SK-N-SH (cell line): ENCODE measurements at regions not wholly inside any gene's neighbourhood (a gene's known extent, or its start where the extent isn't known, plus 50 kb on each side); places are given as distances from the start of the nearest gene placed in this dataset.

ENCODE experiments used
- CTCF ChIA-PET: fragments of 300-600, 350-600 bp; formaldehyde crosslinking; extraction: SDS; loops from one replicate; lab custom pipeline; 2021; lab: Yijun Ruan, JAX
- POLR2A ChIA-PET: fragments of 350-600 bp; sonication (Branson Sonifier 250); formaldehyde crosslinking; extraction: SDS; loops from one replicate; lab custom pipeline; 2020; ENCODE audit warnings: antibody characterized with exemption, inconsistent platforms; lab: Yijun Ruan, JAX
- DNase-seq: peaks from one replicate; pipeline ENCODE4 v3.0.0; 2012
- H2AFZ ChIP-seq: fragments of 200-600 bp; sonication (generic); 2 replicates; pipeline ENCODE4 v1.8.1; 2016; ENCODE audit warnings: antibody characterized with exemption, mild to moderate bottlenecking, low read depth
- H3F3A ChIP-seq: fragments of 200-600 bp; sonication (generic); replicated peaks from 2 replicates; pipeline ENCODE3; 2016; ENCODE audit warnings: antibody characterized with exemption, mild to moderate bottlenecking; ENCODE audit not compliant: insufficient read depth
- H3K27ac ChIP-seq, 2 experiments: fragments of 200-500 bp in 1 of 2; fragments of 200-600 bp in 1 of 2; sonication (Bioruptor generic) in 1 of 2; sonication (generic), shearing (Covaris generic) in 1 of 2; 2 replicates each; pipeline versions ENCODE4 v1.5.1 to v1.6.1; 2014 to 2016; ENCODE audit warnings: low read depth in 2 of 2, inconsistent platforms in 1 of 2, low read length in 1 of 2, mild to moderate bottlenecking in 1 of 2, mixed read lengths in 1 of 2
- H3K27me3 ChIP-seq: fragments of 200-600 bp; sonication (generic), shearing (Covaris generic); 2 replicates; pipeline ENCODE4 v1.6.1; 2016; ENCODE audit warnings: mixed run types; ENCODE audit not compliant: insufficient read depth
- H3K36me3 ChIP-seq, 2 experiments: fragments of 200-500 bp in 1 of 2; fragments of 200-600 bp in 1 of 2; sonication (Bioruptor generic) in 1 of 2; sonication (generic) in 1 of 2; replicated peaks in 1 of 2; 2 replicates each; pipeline versions ENCODE3 to v1.5.1; 2014 to 2016; ENCODE audit warnings: low read length in 1 of 2, mild to moderate bottlenecking in 1 of 2; ENCODE audit not compliant: insufficient read depth in 2 of 2, control insufficient read depth in 1 of 2
- H3K4me1 ChIP-seq, 2 experiments: fragments of 200-500 bp in 1 of 2; fragments of 200-600 bp in 1 of 2; sonication (Bioruptor generic) in 1 of 2; sonication (generic), shearing (Covaris generic) in 1 of 2; 2 replicates each; pipeline versions ENCODE4 v1.5.1 to v1.6.1; 2014 to 2016; ENCODE audit warnings: low read depth in 1 of 2, low read length in 1 of 2, mixed run types in 1 of 2; ENCODE audit not compliant: insufficient read depth in 2 of 2, control insufficient read depth in 1 of 2
- H3K4me2 ChIP-seq: fragments of 200-600 bp; sonication (generic), shearing (Covaris generic); 2 replicates; pipeline ENCODE4 v1.6.1; 2017; ENCODE audit warnings: mixed run types
- H3K4me3 ChIP-seq, 2 experiments: fragments of 200-500 bp in 1 of 2; fragments of 200-600 bp in 1 of 2; sonication (Bioruptor generic) in 1 of 2; sonication (generic), shearing (Covaris generic) in 1 of 2; 2 replicates each; pipeline versions ENCODE4 v1.5.1 to v1.8.1; 2014 to 2016; ENCODE audit warnings: low read depth in 2 of 2, inconsistent platforms in 1 of 2, low read length in 1 of 2, mild to moderate bottlenecking in 1 of 2, mixed read lengths in 1 of 2, moderate library complexity in 1 of 2
- H3K79me2 ChIP-seq: fragments of 200-600 bp; sonication (generic); 2 replicates; pipeline ENCODE4 v1.8.1; 2017; ENCODE audit warnings: mild to moderate bottlenecking; ENCODE audit not compliant: insufficient read depth
- H3K9ac ChIP-seq: fragments of 200-600 bp; sonication (generic); 2 replicates; pipeline ENCODE4 v1.6.1; 2017; ENCODE audit warnings: mixed run types
- H3K9me2 ChIP-seq: fragments of 200-600 bp; sonication (generic); 2 replicates; pipeline ENCODE4 v1.6.1; 2017; ENCODE audit warnings: mixed run types
- H3K9me3 ChIP-seq: fragments of 200-600 bp; sonication (generic); 2 replicates; pipeline ENCODE4 v1.6.1; 2017; ENCODE audit warnings: mixed run types, mild to moderate bottlenecking, moderate library complexity
- H4K20me1 ChIP-seq: fragments of 200-600 bp; sonication (generic); 2 replicates; pipeline ENCODE4 v1.6.1; 2017; ENCODE audit warnings: mild to moderate bottlenecking, mixed run types; ENCODE audit not compliant: insufficient read depth
- CHD2 ChIP-seq: fragments of 150-350 bp; IDR thresholded peaks from 2 replicates; pipeline ENCODE4 v1.6.1; 2018; ENCODE audit warnings: low read length; ENCODE audit not compliant: partially characterized antibody
- ELF1 ChIP-seq: IDR thresholded peaks from 2 replicates; pipeline ENCODE4 v1.4.0; 2012
- EZH2phosphoT487 ChIP-seq: fragments of 200-600 bp; sonication (generic); IDR thresholded peaks from 2 replicates; pipeline ENCODE4 v1.6.1; 2017; ENCODE audit warnings: low read depth, mixed run types, mild to moderate bottlenecking, antibody characterized with exemption, moderate library complexity, borderline replicate concordance
- FOSL2 ChIP-seq: IDR thresholded peaks from 2 replicates; pipeline ENCODE4 v1.4.0; 2012; ENCODE audit warnings: low read depth, mild to moderate bottlenecking, moderate library complexity, borderline replicate concordance
- FOXJ3 ChIP-seq: sonication (generic); formaldehyde crosslinking; IDR thresholded peaks from 2 replicates; pipeline ENCODE4 v1.5.1; 2020; ENCODE audit warnings: mild to moderate bottlenecking, missing genetic modification reagents
- FOXM1 ChIP-seq: IDR thresholded peaks from 2 replicates; pipeline ENCODE4 v1.4.0; 2012; ENCODE audit warnings: low read depth, mild to moderate bottlenecking
- GABPA ChIP-seq: IDR thresholded peaks from 2 replicates; pipeline ENCODE4 v1.4.0; 2012; ENCODE audit warnings: low read depth, mild to moderate bottlenecking
- GATA2 ChIP-seq: sonication (generic); formaldehyde crosslinking; IDR thresholded peaks from 2 replicates; pipeline ENCODE4 v1.5.0; 2020; ENCODE audit warnings: mild to moderate bottlenecking, missing genetic modification reagents
- JUND ChIP-seq: IDR thresholded peaks from 2 replicates; pipeline ENCODE4 v1.4.0; 2012
- MEF2A ChIP-seq: IDR thresholded peaks from 2 replicates; pipeline ENCODE4 v1.4.0; 2012; ENCODE audit warnings: low read depth, borderline replicate concordance
- MXI1 ChIP-seq: IDR thresholded peaks from 2 replicates; pipeline ENCODE4 v1.6.1; 2012; ENCODE audit warnings: mild to moderate bottlenecking, low read depth, low read length, improper control_type of control experiment
- NFIC ChIP-seq: IDR thresholded peaks from 2 replicates; pipeline ENCODE4 v1.4.0; 2012; ENCODE audit warnings: borderline replicate concordance
- PBX3 ChIP-seq: IDR thresholded peaks from 2 replicates; pipeline ENCODE4; 2012
- RAD21 ChIP-seq: IDR thresholded peaks from 2 replicates; pipeline ENCODE4 v1.6.1; 2012; ENCODE audit warnings: mild to moderate bottlenecking, low read length
- RCOR1 ChIP-seq: fragments of 150-350 bp; IDR thresholded peaks from 2 replicates; pipeline ENCODE4 v1.6.1; 2017; ENCODE audit warnings: antibody characterized with exemption, low read length
- RFX5 ChIP-seq: IDR thresholded peaks from 2 replicates; pipeline ENCODE4 v1.6.1; 2012; ENCODE audit warnings: mild to moderate bottlenecking, improper control_type of control experiment, low read length
- RXRA ChIP-seq: IDR thresholded peaks from 2 replicates; pipeline ENCODE4 v1.4.0; 2012; ENCODE audit warnings: low read depth, mild to moderate bottlenecking, borderline replicate concordance
- SIN3A ChIP-seq: IDR thresholded peaks from 2 replicates; pipeline ENCODE4 v1.6.1; 2012; ENCODE audit warnings: low read depth, mild to moderate bottlenecking, low read length, moderate library complexity, borderline replicate concordance
- SMC3 ChIP-seq: IDR thresholded peaks from 2 replicates; pipeline ENCODE4 v1.6.1; 2012; ENCODE audit warnings: low read depth, low read length, improper control_type of control experiment
- YY1 ChIP-seq: IDR thresholded peaks from 2 replicates; pipeline ENCODE4 v1.4.0; 2012; ENCODE audit warnings: low read depth, mild to moderate bottlenecking
- ZBTB33 ChIP-seq: IDR thresholded peaks from 2 replicates; pipeline ENCODE4 v1.4.0; 2012; ENCODE audit warnings: low read depth, borderline replicate concordance
- WGBS: methylation state at CpG from one replicate; pipeline ENCODE4 v1.1.6; 2017; ENCODE audit warnings: low lambda C conversion rate; 5-methylcytosine and 5-hydroxymethylcytosine counted together
- TF ChIP-seq, protein P1 (sequence below): fragments of 150-350 bp; IDR thresholded peaks from 2 replicates; pipeline ENCODE4 v1.6.1; 2017; ENCODE audit warnings: antibody characterized with exemption, low read length, low read depth, borderline replicate concordance

DNA sequence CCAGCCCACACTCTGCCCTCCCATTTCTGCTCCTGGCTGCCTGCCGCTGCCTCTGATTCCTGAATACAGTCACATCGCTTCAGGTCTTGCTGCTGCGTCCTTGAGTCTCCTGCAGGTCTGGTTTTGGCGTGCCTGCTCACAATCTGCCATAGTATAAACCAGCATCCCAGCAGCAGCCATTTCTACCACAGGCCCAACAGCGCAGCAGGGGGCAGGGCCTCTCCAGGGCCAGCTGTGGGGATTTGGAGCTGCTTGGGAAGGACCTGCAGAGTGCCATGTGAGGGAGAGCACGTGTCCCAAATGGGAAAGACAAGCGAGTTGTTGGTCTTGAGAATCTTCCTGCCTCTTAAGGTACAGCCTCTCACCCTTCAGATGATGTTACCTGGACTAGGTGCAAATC is 398.3 kb upstream of the PPP2R3A start:
- H3K9ac ChIP-seq = no peak overlapping the region
- H3K27ac ChIP-seq = no peak overlapping the region
- DNase-seq = no peak
- TF ChIP-seq PBX3 = no peak
- no peak for TF ChIP-seq RAD21
- TF ChIP-seq GABPA = no peak
- no peak for TF ChIP-seq ELF1
- TF ChIP-seq EZH2phosphoT487 = no peak
- TF ChIP-seq YY1 = no peak
- no peak for TF ChIP-seq RXRA
- TF ChIP-seq MEF2A = no peak
- TF ChIP-seq MXI1 = no peak
- TF ChIP-seq, protein P1, sequence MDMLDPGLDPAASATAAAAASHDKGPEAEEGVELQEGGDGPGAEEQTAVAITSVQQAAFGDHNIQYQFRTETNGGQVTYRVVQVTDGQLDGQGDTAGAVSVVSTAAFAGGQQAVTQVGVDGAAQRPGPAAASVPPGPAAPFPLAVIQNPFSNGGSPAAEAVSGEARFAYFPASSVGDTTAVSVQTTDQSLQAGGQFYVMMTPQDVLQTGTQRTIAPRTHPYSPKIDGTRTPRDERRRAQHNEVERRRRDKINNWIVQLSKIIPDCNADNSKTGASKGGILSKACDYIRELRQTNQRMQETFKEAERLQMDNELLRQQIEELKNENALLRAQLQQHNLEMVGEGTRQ = no peak
- TF ChIP-seq ZBTB33 = no peak
- TF ChIP-seq SIN3A = no peak
- no peak for TF ChIP-seq GATA2
- TF ChIP-seq SMC3 = no peak
- no peak for TF ChIP-seq RFX5
- no peaks in the 10 kb centered on the region for H3K27me3 ChIP-seq
- H4K20me1 ChIP-seq = no peaks in the 10 kb centered on the region
- H3K4me2 ChIP-seq = no peak overlapping the region
- 25% methylated on average over 7 of the region's 7 CpGs for WGBS
- no peaks in the 10 kb centered on the region for H3K36me3 ChIP-seq
- no peaks in the 10 kb centered on the region for H3K9me3 ChIP-seq
- ChIA-PET CTCF (no interaction called here), POLR2A (no interaction called here)
- H3K9me2 ChIP-seq = no peaks in the 10 kb centered on the region
- H3K4me3 ChIP-seq = no peak overlapping the region
- no peaks in the 10 kb centered on the region for H3K79me2 ChIP-seq
- no peaks in the 10 kb centered on the region for H3F3A ChIP-seq
- H3K4me1 ChIP-seq = no peaks in the 10 kb centered on the region
- no peak overlapping the region for H2AFZ ChIP-seq

DNA sequence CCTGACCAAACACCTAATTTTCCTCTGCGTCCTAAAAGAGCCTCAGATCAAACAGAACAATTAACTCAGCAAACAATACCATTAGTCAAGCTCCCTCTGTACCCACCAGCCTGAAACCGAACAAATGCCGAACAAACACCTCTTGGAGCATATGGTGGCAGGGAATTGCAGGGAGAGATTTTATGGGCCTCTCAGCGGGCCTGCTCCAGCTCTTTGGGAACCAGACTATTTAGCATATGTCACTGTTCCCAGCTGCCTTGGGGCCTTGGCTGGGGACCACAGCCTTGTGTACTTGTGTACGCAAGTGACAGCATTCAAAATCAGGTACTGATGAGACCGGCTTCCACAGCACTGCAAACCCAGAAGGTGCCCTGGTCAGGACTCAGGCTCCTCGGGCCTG is 388.8 kb upstream of the PPP2R3A start:
- Histone ChIP-seq H4K20me1 (no peaks in the 10 kb centered on the region), H3F3A (no peaks in the 10 kb centered on the region), H3K9me3 (no peaks in the 10 kb centered on the region), H3K9ac (no peak overlapping the region), H3K27ac (no peak overlapping the region), H3K4me2 (no peak overlapping the region), H2AFZ (no peak overlapping the region), H3K27me3 (no peaks in the 10 kb centered on the region), H3K4me1 (no peaks in the 10 kb centered on the region; a peak in 1 of 4 replicates), H3K36me3 (no peaks in the 10 kb centered on the region), H3K9me2 (no peaks in the 10 kb centered on the region), H3K79me2 (no peaks in the 10 kb centered on the region), H3K4me3 (no peak overlapping the region)
- ChIA-PET POLR2A (no interaction called here), CTCF (no interaction called here)
- no peak for DNase-seq
- 48% methylated on average over 6 of the region's 7 CpGs for WGBS
- TF ChIP-seq SMC3 (no peak), FOXM1 (no peak), NFIC (no peak), PBX3 (no peak), JUND (no peak), FOSL2 (no peak), SIN3A (no peak), CHD2 (no peak), RCOR1 (no peak), FOXJ3 (CRISPR knock-in tag) (no peak)
